Thyroid gland (tissue), 4 donors: ENCODE measurements at regions not wholly inside any gene's neighbourhood (a gene's known extent, or its start where the extent isn't known, plus 50 kb on each side); places are given as distances from the start of the nearest gene placed in this dataset.

Source experiments
- DNase-seq, 2 donors: peaks; one replicate each; pipeline ENCODE4 v3.0.0-alpha.2; 2019
- H3K27ac ChIP-seq, 3 donors: fragments of 200-600 bp; sonication (generic); 1 replicate in 2 of 3; 2 replicates in 1 of 3; pipeline ENCODE4 v1.5.1; 2016 to 2019; ENCODE audit warnings: mild to moderate bottlenecking in 1 of 3, moderate library complexity in 1 of 3
- H3K27me3 ChIP-seq: fragments of 200-600 bp; sonication (generic); one replicate; pipeline ENCODE4 v1.5.1; 2019
- H3K36me3 ChIP-seq, 2 donors: fragments of 200-600 bp; sonication (generic); one replicate each; pipeline ENCODE4 v1.5.1; 2016 to 2019
- H3K4me1 ChIP-seq, 2 donors: fragments of 200-600 bp; sonication (generic); one replicate each; pipeline ENCODE4 v1.5.1; 2017 to 2019
- H3K4me3 ChIP-seq, 3 donors: fragments of 200-600 bp; sonication (generic); replicated peaks in 1 of 3; 1 replicate in 2 of 3; 2 replicates in 1 of 3; pipeline ENCODE4 v1.5.1; 2016; ENCODE audit warnings: mild to moderate bottlenecking in 1 of 3
- H3K9me3 ChIP-seq: fragments of 200-600 bp; sonication (generic); one replicate; pipeline ENCODE4 v1.5.1; 2017
- POLR2A ChIP-seq, 2 donors: fragments of 450-650 bp; IDR thresholded peaks; one replicate each; pipeline ENCODE4 v1.6.1; 2017; ENCODE audit warnings: antibody characterized with exemption in 2 of 2, mild to moderate bottlenecking in 2 of 2, moderate library complexity in 1 of 2
- WGBS, 2 donors: methylation state at CpG; one replicate each; pipeline ENCODE4 v1.1.5; 2017; 5-methylcytosine and 5-hydroxymethylcytosine counted together
- intact Hi-C: fragments of 100-400 bp; cut with DNase I; formaldehyde crosslinking; loops from one replicate; pipeline ENCODE4 v1.15.1; 2023
- TF ChIP-seq, protein P1 (sequence below), 6 experiments: fragments of 200-600 bp in 3 of 6; fragments of 450-650 bp in 3 of 6; sonication (generic) in 3 of 6; IDR thresholded peaks; one replicate each; pipeline ENCODE4 v1.5.1; 2016 to 2019; ENCODE audit warnings: antibody characterized with exemption in 6 of 6, mild to moderate bottlenecking in 2 of 6, inconsistent platforms in 1 of 6, moderate library complexity in 1 of 6

DNA sequence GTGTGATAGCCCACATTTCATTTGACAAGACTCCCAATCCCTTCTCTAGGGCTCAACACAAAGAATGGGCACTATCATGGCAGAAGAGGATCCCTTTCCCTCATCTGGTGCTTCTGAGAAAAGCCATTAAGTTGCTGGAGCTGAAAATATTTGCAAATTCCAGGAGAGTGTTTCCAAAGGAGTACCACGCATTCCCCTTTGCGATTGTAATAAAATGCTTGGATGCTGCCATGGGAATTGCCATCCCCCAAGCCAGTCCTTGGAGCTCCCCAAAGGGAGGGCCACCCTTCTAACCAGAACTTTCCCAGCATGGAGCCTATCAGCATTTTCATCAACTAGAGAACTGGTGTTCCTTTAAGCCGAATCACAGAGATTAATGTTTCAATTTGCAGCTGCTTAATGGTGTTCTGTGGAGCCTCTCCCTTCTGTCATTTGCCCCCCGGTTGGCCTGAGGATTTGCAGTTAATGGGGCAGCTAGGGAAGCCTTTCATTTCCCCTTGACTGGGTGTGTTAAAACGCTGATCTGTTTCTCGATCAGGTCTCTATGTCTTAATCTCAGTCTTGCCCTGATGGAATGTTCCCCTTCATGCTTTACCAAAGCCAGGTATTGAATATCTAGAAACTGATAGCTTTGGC is 133.0 kb downstream of the ENC1 start:
- 69 to 81% methylated on average over 6 of the region's 6 CpGs for WGBS, 2 donors
- H3K4me1 ChIP-seq = no peaks in the 10 kb centered on the region
- H3K9me3 ChIP-seq = no peaks in the 10 kb centered on the region
- H3K36me3 ChIP-seq = no peaks in the 10 kb centered on the region
- DNase-seq = no peak
- intact Hi-C loops = no loop called here
- no peaks in the 10 kb centered on the region for H3K27me3 ChIP-seq
- H3K4me3 ChIP-seq = no peak overlapping the region
- H3K27ac ChIP-seq = no peak overlapping the region
- no peak for TF ChIP-seq POLR2A (IDR thresholded peaks at IDR 0.05)
- TF ChIP-seq, protein P1, sequence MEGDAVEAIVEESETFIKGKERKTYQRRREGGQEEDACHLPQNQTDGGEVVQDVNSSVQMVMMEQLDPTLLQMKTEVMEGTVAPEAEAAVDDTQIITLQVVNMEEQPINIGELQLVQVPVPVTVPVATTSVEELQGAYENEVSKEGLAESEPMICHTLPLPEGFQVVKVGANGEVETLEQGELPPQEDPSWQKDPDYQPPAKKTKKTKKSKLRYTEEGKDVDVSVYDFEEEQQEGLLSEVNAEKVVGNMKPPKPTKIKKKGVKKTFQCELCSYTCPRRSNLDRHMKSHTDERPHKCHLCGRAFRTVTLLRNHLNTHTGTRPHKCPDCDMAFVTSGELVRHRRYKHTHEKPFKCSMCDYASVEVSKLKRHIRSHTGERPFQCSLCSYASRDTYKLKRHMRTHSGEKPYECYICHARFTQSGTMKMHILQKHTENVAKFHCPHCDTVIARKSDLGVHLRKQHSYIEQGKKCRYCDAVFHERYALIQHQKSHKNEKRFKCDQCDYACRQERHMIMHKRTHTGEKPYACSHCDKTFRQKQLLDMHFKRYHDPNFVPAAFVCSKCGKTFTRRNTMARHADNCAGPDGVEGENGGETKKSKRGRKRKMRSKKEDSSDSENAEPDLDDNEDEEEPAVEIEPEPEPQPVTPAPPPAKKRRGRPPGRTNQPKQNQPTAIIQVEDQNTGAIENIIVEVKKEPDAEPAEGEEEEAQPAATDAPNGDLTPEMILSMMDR (IDR thresholded peaks at IDR 0.05) = no peak

DNA sequence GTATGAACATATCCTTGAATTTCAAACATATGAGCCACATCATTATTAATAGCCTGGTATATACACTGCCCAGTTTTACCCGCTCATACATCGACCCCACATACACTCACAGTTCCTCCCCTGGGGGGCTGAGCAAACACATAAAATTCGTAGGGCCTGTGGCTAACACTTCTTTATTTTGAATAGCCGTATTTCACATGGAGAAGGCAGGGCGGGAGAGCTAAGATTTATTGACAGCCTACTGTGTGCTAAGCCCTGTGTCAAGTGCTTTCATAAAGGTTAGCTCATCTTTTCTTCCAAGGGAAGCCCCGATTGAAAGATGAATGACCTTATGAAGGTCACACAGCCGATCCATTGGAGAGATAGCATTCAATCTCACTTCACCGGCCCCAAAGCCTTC is 134.4 kb downstream of the ENC1 start:
- H3K36me3 ChIP-seq = no peaks in the 10 kb centered on the region
- intact Hi-C loops = no loop called here
- no peaks in the 10 kb centered on the region for H3K4me1 ChIP-seq
- WGBS, 2 donors = 88 to 90% methylated on average over 8 of the region's 8 CpGs
- H3K4me3 ChIP-seq = no peak overlapping the region
- no peak for TF ChIP-seq POLR2A (IDR thresholded peaks at IDR 0.05)
- TF ChIP-seq, protein P1 (IDR thresholded peaks at IDR 0.05) = no peak
- DNase-seq = no peak
- H3K27me3 ChIP-seq = no peaks in the 10 kb centered on the region
- H3K9me3 ChIP-seq = no peaks in the 10 kb centered on the region
- no peak overlapping the region for H3K27ac ChIP-seq

DNA sequence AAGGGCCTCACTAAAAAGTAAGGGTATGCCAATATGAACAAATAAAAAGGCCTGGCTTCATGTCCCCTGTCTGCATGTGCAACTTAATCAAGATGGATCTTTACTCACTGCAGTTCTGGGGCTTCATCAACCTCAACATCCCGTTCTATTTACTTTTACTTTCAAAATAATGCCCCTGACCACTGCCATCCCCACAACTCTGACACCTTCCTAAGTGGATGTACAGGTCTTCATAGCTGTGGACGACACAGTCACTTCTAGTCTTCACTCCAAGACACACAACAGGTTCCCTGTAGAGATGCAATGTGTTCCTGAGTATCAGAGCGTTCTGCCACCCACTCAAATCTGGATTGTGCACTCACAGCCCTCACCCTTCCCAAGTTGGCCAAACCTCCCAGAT is 136.1 kb downstream of the ENC1 start:
- H3K4me1 ChIP-seq = no peaks in the 10 kb centered on the region
- H3K27ac ChIP-seq = no peak overlapping the region
- no peak overlapping the region for H3K4me3 ChIP-seq
- no peaks in the 10 kb centered on the region for H3K36me3 ChIP-seq
- TF ChIP-seq, protein P1 (IDR thresholded peaks at IDR 0.05) = no peak
- TF ChIP-seq POLR2A (IDR thresholded peaks at IDR 0.05) = no peak
- no peak for DNase-seq
- H3K27me3 ChIP-seq = no peaks in the 10 kb centered on the region
- 88% methylated on average over 3 of the region's 3 CpGs for WGBS, 2 donors
- intact Hi-C loops = no loop called here
- H3K9me3 ChIP-seq = no peaks in the 10 kb centered on the region

DNA sequence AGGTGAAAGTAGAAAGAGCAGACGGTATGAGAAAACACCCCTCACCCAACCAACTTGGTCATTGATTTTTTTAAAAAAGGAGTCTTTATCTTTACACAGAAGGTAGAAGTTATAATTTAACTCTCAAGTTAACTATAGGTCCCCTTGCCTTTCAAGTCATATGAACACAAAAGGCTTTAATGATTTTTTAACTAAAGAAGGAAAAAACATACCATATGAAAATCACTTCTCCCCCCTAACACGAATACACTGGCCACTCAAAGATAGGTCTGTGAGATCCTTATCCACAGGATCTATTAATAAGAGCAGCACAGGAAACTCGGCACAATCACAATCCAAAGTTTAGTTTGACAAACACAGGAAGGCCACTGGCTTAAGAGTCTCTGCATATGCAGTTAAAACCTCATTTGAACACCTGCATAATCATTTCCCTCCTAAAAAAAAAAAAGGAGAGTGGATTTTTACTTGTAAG is 138.0 kb downstream of the ENC1 start:
- Histone ChIP-seq H3K4me1 (no peaks in the 10 kb centered on the region), H3K9me3 (no peaks in the 10 kb centered on the region), H3K36me3 (no peaks in the 10 kb centered on the region), H3K27ac (no peak overlapping the region), H3K4me3 (no peak overlapping the region), H3K27me3 (no peaks in the 10 kb centered on the region)
- TF ChIP-seq POLR2A (IDR thresholded peaks at IDR 0.05) = no peak
- TF ChIP-seq, protein P1 (IDR thresholded peaks at IDR 0.05) = no peak
- 72 to 73% methylated on average over 3 of the region's 3 CpGs for WGBS, 2 donors
- intact Hi-C loops = no loop called here
- DNase-seq = no peak

DNA sequence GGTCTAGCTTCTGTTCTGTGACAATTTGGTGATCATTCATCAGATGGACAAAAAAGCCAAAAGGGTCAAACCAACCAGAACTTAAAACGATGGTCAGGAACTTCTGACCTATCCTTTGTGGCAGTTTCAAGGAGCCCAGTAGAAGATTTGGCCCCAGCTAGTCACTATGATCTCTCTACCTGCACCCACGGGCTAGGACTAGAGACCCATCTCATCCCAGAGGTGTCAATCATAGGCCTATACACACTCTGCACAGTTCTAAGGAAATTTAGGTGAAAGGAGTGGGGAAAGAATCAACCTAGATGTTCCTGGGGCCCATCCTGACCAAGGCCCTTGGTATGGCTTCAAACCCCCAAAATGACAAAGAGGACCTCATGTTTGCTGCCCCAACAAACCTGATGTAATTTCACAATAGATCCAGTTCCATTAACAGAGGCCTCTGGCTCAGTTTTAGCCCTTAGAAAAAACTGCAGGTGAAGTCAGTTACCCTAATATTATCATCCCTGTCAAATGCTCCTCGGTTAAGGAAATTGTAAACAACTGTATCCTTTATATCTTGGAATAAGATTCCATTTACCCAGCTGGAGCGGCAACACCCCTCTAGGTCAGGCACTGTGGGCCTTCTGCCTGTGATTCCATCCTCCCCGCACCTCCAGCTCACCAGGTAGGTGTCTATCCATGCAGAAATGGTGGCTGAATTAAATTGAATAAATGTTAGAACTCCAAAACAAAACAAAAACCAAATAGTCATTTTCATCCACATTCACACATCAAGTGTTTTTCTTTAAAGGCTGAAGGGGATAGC is 138.7 kb downstream of the ENC1 start:
- Histone ChIP-seq H3K4me1 (no peaks in the 10 kb centered on the region), H3K27me3 (no peaks in the 10 kb centered on the region), H3K27ac (no peak overlapping the region), H3K36me3 (no peaks in the 10 kb centered on the region), H3K4me3 (no peak overlapping the region), H3K9me3 (no peaks in the 10 kb centered on the region)
- intact Hi-C loops = no loop called here
- WGBS, 2 donors = 82 to 88% methylated on average over 5 of the region's 5 CpGs
- no peak for TF ChIP-seq POLR2A (IDR thresholded peaks at IDR 0.05)
- TF ChIP-seq, protein P1 (IDR thresholded peaks at IDR 0.05) = no peak
- DNase-seq = no peak
